Gastrocnemius medialis (tissue), 4 donors: ENCODE measurements at regions not wholly inside any gene's neighbourhood (a gene's known extent, or its start where the extent isn't known, plus 50 kb on each side); places are given as distances from the start of the nearest gene placed in this dataset.

Source experiments
- CTCF ChIP-seq, 5 experiments: fragments of 450-650 bp in 3 of 5; fragments of 200-600 bp in 2 of 5; sonication (generic) in 2 of 5; IDR thresholded peaks in 4 of 5; conservative IDR thresholded peaks in 1 of 5; 1 replicate in 4 of 5; 2 replicates in 1 of 5; pipeline ENCODE4 v1.5.1; 2016 to 2019; ENCODE audit warnings: antibody characterized with exemption in 5 of 5, mild to moderate bottlenecking in 3 of 5, moderate library complexity in 3 of 5
- POLR2A ChIP-seq, 2 donors: fragments of 450-650 bp; IDR thresholded peaks; one replicate each; pipeline ENCODE4 v1.6.1; 2017; ENCODE audit warnings: antibody characterized with exemption in 2 of 2, mild to moderate bottlenecking in 2 of 2, moderate library complexity in 2 of 2

- TF ChIP-seq CTCF (IDR thresholded peaks at IDR 0.05 in 4 of 5, conservative IDR thresholded peaks at IDR 0.05 in 1 of 5): no peak
- no peak for TF ChIP-seq POLR2A (IDR thresholded peaks at IDR 0.05)
Observed at GRCh38 chr1:239139801-239140200, 246.6 kb upstream of the CHRM3 start.
